ENCODE measurements at regions not wholly inside any gene's neighbourhood (a gene's known extent, or its start where the extent isn't known, plus 50 kb on each side); places are given as distances from the start of the nearest gene placed in this dataset.
"Not testable (repeated sequence)": the region's sequence is repeated elsewhere in the genome, so short reads cannot be mapped to it uniquely, and the experiment has no call there.

DNA sequence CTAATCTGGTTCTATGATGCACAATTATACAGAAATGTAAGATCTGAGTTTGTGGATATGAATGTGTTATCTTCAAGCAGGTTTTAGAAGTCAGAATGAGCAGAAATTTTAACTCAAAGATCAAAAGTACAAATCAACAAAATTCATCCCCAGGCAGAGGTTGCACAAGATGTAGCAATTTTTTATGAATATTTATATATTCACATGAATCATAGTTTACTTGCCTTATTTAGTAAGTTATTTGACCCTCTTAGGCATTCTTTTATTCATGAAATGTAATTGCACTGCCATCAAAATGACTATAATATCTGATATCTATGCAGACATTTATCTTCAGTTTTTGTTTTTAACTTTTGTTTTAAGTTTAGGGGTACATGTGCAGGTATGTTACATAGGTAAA is 103.1 kb upstream of the DAZL start:
- DNase-seq, result no peak

GRCh38 chr3:16711691-16712090 is 106.5 kb upstream of the DAZL start:
- DNase-seq, result not testable (repeated sequence)

DNA sequence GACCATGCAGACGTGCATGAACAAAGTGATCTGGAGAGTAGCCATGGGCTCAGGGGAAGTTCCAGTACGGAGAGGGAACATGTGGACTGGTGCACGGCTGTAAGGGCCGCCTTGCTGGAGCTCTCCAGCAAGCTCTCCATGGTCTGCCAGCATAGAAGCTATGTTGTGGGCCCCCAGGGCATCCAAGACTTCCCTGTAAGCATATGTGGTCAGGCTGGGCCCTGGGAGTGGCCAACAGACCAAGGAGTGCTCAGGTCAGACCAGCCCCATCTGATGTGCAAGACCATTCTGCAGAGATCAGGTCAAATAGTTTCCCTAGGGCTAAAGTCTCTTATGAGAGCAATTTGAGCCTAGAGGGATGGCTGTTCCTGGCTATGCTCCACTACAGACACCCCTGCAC is 110.1 kb upstream of the DAZL start:
- DNase-seq, result no peak

DNA sequence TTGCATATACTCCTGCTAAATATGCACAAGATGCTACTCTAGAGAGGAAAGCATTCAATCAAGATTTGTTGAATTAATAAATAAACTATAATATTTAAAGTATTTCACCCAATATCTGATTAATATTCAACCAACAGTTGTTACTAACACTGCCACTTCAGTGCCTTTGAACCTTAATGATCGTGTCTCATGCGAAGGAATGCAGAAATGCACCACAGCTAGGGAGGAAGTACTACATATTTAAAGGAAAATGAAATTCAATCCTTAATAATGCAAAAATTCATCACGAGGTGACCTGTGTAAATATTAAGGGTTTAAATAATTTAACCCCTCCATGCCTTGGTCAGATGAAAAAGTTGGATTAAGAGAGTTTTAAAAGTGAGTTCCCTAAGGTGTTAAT is 114.2 kb upstream of the DAZL start:
- no peak for DNase-seq

DNA sequence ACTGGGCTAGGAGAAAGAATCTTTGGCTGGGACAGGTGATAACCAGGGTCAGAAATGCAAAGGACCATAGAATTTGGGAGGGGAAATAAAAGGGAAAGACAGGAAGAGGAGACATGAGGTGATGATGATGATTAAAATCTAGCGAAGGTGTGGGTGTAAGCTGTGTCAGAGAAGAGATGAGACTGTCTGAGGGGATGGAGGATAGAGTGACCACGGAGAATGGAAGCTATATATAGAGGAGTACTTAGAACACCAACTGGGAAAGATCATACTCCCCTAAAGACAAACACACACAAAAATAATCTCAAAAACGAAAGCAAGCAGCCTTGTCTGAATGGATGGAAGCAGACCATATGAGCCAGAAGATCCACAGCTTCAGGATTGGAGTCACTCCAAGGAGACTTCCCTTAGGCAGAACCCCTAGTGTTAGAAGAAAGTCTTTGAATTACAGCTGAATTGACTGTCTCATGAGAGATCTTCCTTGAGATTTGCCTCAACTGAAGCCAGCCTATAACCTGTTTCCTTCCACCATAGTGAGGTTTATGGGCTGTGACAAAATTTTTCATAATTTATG is 115.2 kb upstream of the DAZL start:
- no peak for DNase-seq

DNA sequence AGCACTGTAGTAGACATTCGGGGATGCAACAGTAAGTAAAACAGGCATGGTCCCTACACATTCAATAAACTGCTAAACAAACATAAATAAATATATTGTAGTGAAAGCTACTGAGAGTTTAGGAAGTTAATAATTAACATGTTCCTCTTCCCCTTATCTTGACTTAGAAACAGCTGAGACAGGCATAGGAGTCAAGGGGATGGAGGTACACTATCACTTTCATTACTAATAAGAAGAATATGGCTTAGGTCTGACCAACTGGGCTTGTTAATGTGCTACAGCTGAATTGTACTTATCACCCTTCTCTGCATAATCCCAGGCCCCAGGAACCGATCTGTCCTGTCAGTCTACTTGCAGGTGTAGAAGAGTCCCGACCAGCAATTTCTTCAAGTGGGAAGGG is 116.3 kb upstream of the DAZL start:
- no peak for DNase-seq

DNA sequence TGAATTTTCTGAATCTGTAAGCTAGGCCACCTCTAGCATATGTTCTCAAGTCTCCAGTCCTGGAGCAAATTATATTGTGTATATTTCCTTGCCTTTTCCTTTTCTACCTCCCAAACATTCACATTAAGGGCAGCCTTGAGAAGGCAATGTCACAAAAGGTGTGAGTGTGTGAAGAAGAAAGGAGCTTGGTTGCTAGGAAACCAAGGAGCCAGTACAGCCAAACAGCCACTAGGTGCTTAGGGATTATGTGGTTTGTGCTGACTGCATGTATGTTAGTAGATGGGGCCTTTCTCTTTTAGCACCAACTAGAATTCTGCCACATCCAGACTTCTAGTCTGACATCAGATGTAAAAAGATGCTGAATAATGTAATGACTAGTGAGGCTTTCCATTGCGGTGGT is 118.8 kb upstream of the DAZL start:
- DNase-seq, result no peak

- DNase-seq, result no peak
These were observed 119.3 kb upstream of the DAZL start for GRCh38 chr3:16724487-16724886.

GRCh38 chr3:16725972-16726371 is 120.7 kb upstream of the DAZL start:
- no peak for DNase-seq

- DNase-seq, result no peak
These were observed 123.8 kb upstream of the DAZL start for GRCh38 chr3:16728770-16729745.

DNA sequence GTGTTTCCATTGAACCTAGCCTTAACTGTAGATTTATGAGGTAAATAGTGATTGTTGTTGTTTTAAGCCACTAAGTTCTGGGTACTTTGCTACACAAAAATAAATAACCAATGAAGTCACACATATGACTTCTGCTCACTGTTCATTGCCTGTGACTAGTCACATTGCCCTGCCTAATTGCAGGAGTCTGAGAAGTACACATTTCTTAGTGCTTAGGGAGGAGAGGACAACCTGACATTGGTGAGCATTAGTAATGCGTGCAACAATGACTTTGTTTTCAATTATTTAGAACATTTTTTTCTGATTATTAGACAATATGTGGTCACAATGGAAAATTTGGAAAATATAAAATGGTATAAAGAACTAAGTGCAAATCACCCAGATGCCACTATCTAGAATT is 133.2 kb upstream of the DAZL start:
- no peak for DNase-seq

- no peak for DNase-seq
These were observed 134.4 kb upstream of the DAZL start for GRCh38 chr3:16739541-16740105.

DNA sequence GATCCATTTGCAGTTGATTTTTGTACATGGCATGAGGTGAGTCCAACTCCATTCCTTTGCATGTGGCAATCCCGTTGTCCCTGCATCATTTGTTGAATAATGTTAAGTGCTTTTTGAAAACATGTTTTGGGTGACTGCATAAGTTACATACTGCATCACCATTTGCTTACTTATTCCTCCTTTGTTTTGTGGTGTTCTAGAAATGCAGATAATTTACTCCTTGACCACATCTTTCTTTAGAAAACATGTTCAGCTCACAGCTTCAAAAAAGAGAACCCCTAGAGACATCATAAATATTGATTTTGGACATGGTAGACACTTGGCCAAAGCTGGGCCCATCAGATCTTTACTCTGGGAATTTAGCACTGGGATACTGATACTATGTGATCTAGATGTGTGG is 135.3 kb upstream of the DAZL start:
- DNase-seq, result no peak

- no peak for DNase-seq
These were observed 136.0 kb upstream of the DAZL start for GRCh38 chr3:16741103-16741758.

GRCh38 chr3:16741890-16742289 is 136.7 kb upstream of the DAZL start:
- DNase-seq, result no peak

DNA sequence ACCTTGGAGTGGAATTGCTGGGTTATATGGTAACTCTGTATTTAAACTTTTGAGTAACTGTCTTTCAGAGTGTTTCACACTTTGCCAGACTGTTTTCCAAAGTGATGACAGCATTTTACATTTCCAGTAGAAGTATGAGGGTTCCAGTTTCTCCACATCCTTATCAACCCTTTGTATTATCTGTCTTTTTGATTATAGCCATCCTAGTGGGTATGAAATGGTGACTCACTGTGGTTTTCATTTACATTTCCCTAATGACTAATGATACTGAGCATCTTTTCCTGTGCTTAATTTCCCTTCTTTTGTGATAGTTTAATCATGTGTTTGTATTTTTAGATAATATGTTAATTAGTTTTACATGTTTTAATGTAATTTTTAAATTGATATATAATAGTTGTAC is 138.1 kb upstream of the DAZL start:
- DNase-seq, result no peak

DNA sequence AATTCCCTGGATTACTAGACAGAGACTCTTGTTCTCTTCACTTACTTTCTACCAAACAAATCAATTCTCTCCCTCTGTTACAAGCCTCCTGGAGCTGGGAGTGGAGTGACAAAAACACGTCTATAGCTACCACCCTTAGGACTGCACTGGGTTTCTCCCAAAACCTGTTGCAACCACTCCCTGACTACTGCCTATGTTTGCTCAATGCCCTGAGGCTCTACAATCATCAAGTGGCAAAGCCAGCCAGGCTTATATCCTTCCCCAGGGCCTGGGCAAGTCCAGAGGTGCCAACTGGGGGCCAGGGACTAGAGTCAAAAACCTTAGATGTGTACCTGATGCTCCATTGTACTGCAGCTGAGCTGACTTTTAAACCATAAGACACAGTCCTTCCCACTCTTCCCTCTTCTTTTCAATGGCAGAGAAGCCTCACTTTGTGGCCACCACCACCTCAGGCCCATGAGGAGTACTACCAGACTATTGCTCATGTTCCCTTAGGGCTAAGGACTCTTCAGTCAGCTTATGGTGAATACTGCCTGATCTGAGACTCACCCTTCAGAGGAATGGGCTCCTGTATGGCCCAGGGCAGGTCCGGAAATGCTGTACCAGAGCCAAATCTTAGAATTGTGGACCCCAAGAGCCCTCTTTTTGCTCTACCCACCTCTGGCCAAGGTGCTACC is 125.4 kb upstream of the PLCL2 start:
- DNase-seq, result no peak

GRCh38 chr3:16761571-16761970 is 123.2 kb upstream of the PLCL2 start:
- DNase-seq, result no peak

DNA sequence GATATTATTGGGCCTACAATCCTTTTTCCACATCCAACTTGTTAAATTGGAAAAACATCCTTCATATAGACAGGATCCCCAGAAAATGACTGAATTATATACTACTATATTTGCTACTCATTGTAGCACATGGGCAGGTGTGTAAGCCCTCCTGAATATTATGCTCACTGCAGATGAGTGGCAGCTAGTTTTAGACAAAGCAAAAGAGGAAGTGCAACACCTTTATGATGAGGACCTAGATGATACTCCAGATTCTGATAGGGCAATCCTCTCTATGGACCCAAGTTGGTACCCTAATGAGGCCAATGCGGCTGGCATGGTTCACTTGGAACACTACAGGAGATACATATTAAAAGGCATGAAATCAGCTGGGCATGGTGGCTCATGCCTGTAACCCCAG is 119.1 kb upstream of the PLCL2 start:
- no peak for DNase-seq

- no peak for DNase-seq
These were observed 117.7 kb upstream of the PLCL2 start for GRCh38 chr3:16767006-16767405.

DNA sequence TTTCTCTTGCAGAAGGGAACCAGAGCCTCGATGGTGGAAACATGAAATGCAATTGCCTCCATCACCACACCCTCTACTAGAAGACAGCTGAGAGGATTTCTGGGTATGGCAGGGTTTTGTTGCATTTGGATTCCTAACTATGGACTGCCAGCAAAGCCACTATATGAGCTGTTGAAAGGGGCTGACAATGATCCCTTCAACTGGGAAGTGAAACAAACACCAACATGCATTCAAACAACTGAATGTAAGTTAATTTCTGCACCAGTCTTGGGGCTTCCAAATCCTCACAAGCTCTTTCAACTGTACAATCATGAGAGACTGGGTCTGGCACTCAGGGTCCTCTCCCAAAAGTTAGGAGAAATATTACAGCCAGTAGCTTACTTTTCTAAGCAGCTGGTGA is 116.7 kb upstream of the PLCL2 start:
- no peak for DNase-seq

- no peak for DNase-seq
These were observed 115.8 kb upstream of the PLCL2 start for GRCh38 chr3:16768956-16769355.

DNA sequence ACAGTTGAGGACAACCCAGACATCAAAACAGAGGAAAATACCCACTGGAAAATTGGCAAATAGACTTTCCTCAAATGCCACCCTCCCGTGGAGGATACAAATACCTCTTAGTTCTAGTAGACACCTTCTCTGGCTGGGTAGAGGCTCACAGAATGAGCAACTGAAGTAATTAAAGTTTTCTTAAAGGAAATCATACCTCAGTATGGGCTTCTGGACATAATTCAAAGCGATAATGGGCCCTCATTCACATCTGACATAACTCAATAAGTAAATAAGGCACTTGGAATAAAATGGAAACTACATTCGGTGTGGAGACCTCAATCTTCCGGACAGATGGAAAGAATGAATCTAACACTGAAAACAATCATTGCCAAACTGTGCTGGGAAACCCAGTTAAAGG is 115.2 kb upstream of the PLCL2 start:
- DNase-seq, result no peak
